Keratinocyte (primary cell): ENCODE measurements at regions not wholly inside any gene's neighbourhood (a gene's known extent, or its start where the extent isn't known, plus 50 kb on each side); places are given as distances from the start of the nearest gene placed in this dataset.

Experiments
- DNase-seq: peaks from one replicate; pipeline ENCODE4 v3.0.0-alpha.2; 2011; ENCODE audit warnings: low read depth, missing footprints, low spot score
- FAIRE-seq: peaks from 2 replicates; lab custom pipeline; 2011; peaks lifted over from hg19 to GRCh38; lab: Jason Lieb, UNC
- H2AFZ ChIP-seq: 2 replicates; pipeline ENCODE4 v1.6.0; 2012; ENCODE audit warnings: low read length, control low read depth, inconsistent platforms; ENCODE audit not compliant: control insufficient read depth
- H3K27ac ChIP-seq: 2 replicates; pipeline ENCODE4 v1.5.1; 2011; ENCODE audit warnings: low read length; ENCODE audit not compliant: control insufficient read depth, insufficient read depth
- H3K27me3 ChIP-seq: 3 replicates; pipeline ENCODE4 v1.6.0; 2011; ENCODE audit warnings: low read length; ENCODE audit not compliant: control insufficient read depth, insufficient read depth; ENCODE audit errors: extremely low read depth
- H3K36me3 ChIP-seq, 2 experiments: 2 replicates in 1 of 2; 3 replicates in 1 of 2; pipeline ENCODE4 v1.5.1; 2011; ENCODE audit warnings: low read length in 2 of 2, mild to moderate bottlenecking in 1 of 2; ENCODE audit not compliant: control insufficient read depth in 2 of 2, insufficient read depth in 2 of 2; ENCODE audit errors: extremely low read depth in 1 of 2
- H3K4me1 ChIP-seq: 3 replicates; pipeline ENCODE4 v1.5.1; 2011; ENCODE audit warnings: low read length; ENCODE audit not compliant: control insufficient read depth, insufficient read depth; ENCODE audit errors: extremely low read depth
- H3K4me2 ChIP-seq: 3 replicates; pipeline ENCODE4 v1.6.0; 2011; ENCODE audit warnings: low read depth, low read length; ENCODE audit not compliant: control insufficient read depth, insufficient read depth; ENCODE audit errors: extremely low read depth
- H3K4me3 ChIP-seq, 3 experiments: fragments of 200-600 bp in 1 of 3; sonication (generic) in 1 of 3; 2 replicates in 2 of 3; 3 replicates in 1 of 3; pipeline ENCODE4 v1.5.1; 2011 to 2016; ENCODE audit warnings: low read length in 3 of 3, mild to moderate bottlenecking in 3 of 3, control low read depth in 2 of 3, inconsistent platforms in 1 of 3, low read depth in 1 of 3, mixed read lengths in 1 of 3, mixed run types in 1 of 3, moderate library complexity in 1 of 3; ENCODE audit not compliant: control insufficient read depth in 2 of 3, insufficient read depth in 2 of 3; ENCODE audit errors: extremely low read depth in 1 of 3
- H3K79me2 ChIP-seq: 2 replicates; pipeline ENCODE4 v1.6.0; 2012; ENCODE audit warnings: low read length; ENCODE audit not compliant: control insufficient read depth, insufficient read depth
- H3K9ac ChIP-seq: 3 replicates; pipeline ENCODE4 v1.6.0; 2011; ENCODE audit warnings: low read length; ENCODE audit not compliant: control insufficient read depth, insufficient read depth; ENCODE audit errors: extremely low read depth
- H3K9me1 ChIP-seq: 3 replicates; pipeline ENCODE4 v1.6.0; 2011; ENCODE audit warnings: low read length; ENCODE audit not compliant: control insufficient read depth, insufficient read depth; ENCODE audit errors: extremely low read depth
- H3K9me3 ChIP-seq: 2 replicates; pipeline ENCODE4 v1.5.1; 2012; ENCODE audit warnings: low read depth, low read length; ENCODE audit not compliant: control insufficient read depth
- H4K20me1 ChIP-seq: 3 replicates; pipeline ENCODE4 v1.6.0; 2011; ENCODE audit warnings: low read length; ENCODE audit not compliant: control insufficient read depth, insufficient read depth; ENCODE audit errors: extremely low read depth
- CTCF ChIP-seq, 3 experiments: IDR thresholded peaks in 1 of 3; conservative IDR thresholded peaks in 1 of 3; optimal IDR thresholded peaks in 1 of 3; 2 replicates in 2 of 3; 3 replicates in 1 of 3; pipeline versions ENCODE3 to v1.5.1; 2011; ENCODE audit warnings: low read length in 3 of 3, mild to moderate bottlenecking in 3 of 3, moderate library complexity in 2 of 3, control low read depth in 1 of 3, inconsistent platforms in 1 of 3; ENCODE audit not compliant: insufficient read depth in 2 of 3; ENCODE audit errors: extremely low read depth in 1 of 3
- EZH2 ChIP-seq: IDR thresholded peaks from one replicate; pipeline ENCODE4 v1.6.1; 2012; ENCODE audit warnings: inconsistent platforms, mild to moderate bottlenecking, low read length, moderate library complexity
- dilution Hi-C: fragments of 300-500 bp; cut with MboI; formaldehyde crosslinking; loops from one replicate; pipeline ENCODE4 v1.7.0; 2020; ENCODE audit warnings: low sequenced_read_pairs; ENCODE audit not compliant: extremely low pct_ligation_motif_present

DNA sequence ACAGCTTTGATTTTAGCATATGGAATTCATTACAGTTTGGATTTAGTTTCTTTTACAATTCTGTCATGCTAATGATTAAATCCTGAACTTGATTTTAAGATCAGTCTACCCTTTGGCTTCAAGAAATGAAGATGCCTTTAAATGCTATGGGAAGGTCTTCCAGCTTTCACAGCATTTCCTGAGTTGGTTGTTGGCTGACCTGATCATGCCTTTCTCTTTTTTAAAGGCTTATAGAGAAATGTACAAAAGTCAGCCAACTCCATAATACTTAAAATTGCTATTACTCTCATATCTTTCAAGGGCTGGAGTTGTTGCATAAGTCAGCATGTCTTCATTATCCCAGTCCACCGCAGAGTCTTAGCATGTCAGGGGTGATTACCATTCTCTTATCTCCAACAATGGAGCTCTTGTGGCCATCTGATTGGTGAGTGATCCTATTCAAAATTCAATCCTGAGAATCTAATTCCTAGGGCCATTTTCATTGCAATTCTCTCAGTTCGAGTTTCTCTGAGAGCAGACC, 123.8 kb downstream of the GMNC start:
- Histone ChIP-seq H3K9ac (no peak overlapping the region), H3K27me3 (no peaks in the 10 kb centered on the region), H3K36me3 (no peaks in the 10 kb centered on the region), H3K27ac (no peak overlapping the region), H3K4me1 (no peaks in the 10 kb centered on the region), H3K9me1 (no peaks in the 10 kb centered on the region), H3K4me2 (no peak overlapping the region), H2AFZ (no peak overlapping the region), H3K9me3 (no peaks in the 10 kb centered on the region), H3K4me3 (no peak overlapping the region), H4K20me1 (no peaks in the 10 kb centered on the region), H3K79me2 (no peaks in the 10 kb centered on the region)
- DNase-seq, result no peak
- FAIRE-seq, result no peak
- dilution Hi-C loops, result no loop called here
- TF ChIP-seq EZH2 (no peak), CTCF (optimal IDR thresholded peaks at IDR 0.05 in 1 of 3, IDR thresholded peaks at IDR 0.05 in 1 of 3, conservative IDR thresholded peaks at IDR 0.05 in 1 of 3; ENCODE audit: extremely low read depth in 1 of 3, insufficient read depth in 2 of 3, low read length in 3 of 3) (no peak)

DNA sequence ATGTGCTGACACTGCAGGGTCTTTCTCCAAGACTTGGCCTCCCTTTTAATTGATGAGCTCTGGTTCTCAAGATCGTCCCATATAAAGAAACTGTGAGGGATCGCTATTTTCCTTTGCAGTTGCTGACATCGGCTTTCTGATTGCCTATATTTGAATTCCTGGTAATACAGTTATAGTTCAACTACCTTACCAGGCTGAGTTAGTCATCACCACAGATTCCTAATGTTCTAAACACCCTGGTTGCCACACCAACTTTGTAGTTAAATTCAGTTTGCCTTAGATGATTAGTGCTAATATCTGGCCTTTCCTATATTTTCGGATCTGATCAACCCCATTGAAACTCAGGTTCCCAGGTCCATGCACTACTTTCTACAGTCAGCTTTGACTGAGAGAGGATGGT, 125.0 kb downstream of the GMNC start:
- FAIRE-seq (no peak), DNase-seq (no peak)
- dilution Hi-C loops, result no loop called here
- Histone ChIP-seq H3K79me2 (no peaks in the 10 kb centered on the region), H3K4me3 (no peak overlapping the region), H3K9me3 (no peaks in the 10 kb centered on the region), H3K9me1 (no peaks in the 10 kb centered on the region), H3K4me2 (no peak overlapping the region), H3K36me3 (no peaks in the 10 kb centered on the region), H2AFZ (no peak overlapping the region), H3K27me3 (no peaks in the 10 kb centered on the region), H3K27ac (no peak overlapping the region), H3K9ac (no peak overlapping the region), H4K20me1 (no peaks in the 10 kb centered on the region), H3K4me1 (no peaks in the 10 kb centered on the region)
- TF ChIP-seq EZH2 (no peak), CTCF (optimal IDR thresholded peaks at IDR 0.05 in 1 of 3, IDR thresholded peaks at IDR 0.05 in 1 of 3, conservative IDR thresholded peaks at IDR 0.05 in 1 of 3; ENCODE audit: extremely low read depth in 1 of 3, insufficient read depth in 2 of 3, low read length in 3 of 3) (no peak)
